ENCODE measurements at regions not wholly inside any gene's neighbourhood (a gene's known extent, or its start where the extent isn't known, plus 50 kb on each side); places are given as distances from the start of the nearest gene placed in this dataset.

DNA sequence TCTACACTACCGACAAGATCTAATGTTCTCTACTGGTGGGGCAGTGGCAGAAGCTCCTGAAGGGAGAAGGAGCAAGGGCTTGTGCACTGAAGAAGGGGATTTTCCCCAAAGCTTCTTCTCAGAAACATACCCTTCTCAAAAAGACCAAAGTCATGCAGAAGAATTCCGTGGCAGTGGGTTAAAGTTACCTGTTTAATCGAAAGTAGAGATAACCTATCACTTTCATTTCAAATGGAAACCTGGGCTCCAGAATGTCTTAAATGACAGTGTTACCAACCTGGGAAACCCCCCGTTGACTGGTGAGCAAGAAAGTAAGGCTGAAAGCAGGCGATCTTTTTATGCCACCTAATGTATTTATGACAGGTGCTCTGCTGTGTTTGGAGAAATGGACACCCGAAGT, 92.5 kb upstream of the TEX13D start:
- TF ChIP-seq EGR2 (tag by site-specific recombination; IDR thresholded peaks at IDR 0.05; ENCODE audit: low read depth), result no peak
- TF ChIP-seq, protein P1, sequence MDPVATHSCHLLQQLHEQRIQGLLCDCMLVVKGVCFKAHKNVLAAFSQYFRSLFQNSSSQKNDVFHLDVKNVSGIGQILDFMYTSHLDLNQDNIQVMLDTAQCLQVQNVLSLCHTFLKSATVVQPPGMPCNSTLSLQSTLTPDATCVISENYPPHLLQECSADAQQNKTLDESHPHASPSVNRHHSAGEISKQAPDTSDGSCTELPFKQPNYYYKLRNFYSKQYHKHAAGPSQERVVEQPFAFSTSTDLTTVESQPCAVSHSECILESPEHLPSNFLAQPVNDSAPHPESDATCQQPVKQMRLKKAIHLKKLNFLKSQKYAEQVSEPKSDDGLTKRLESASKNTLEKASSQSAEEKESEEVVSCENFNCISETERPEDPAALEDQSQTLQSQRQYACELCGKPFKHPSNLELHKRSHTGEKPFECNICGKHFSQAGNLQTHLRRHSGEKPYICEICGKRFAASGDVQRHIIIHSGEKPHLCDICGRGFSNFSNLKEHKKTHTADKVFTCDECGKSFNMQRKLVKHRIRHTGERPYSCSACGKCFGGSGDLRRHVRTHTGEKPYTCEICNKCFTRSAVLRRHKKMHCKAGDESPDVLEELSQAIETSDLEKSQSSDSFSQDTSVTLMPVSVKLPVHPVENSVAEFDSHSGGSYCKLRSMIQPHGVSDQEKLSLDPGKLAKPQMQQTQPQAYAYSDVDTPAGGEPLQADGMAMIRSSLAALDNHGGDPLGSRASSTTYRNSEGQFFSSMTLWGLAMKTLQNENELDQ (tag by site-specific recombination; IDR thresholded peaks at IDR 0.05; ENCODE audit: low read depth), result no peak
- TF ChIP-seq BCL11A (tag by site-specific recombination; IDR thresholded peaks at IDR 0.05; ENCODE audit: low read depth), result no peak
- no peak for TF ChIP-seq CTCF (tag by site-specific recombination; IDR thresholded peaks at IDR 0.05)
- TF ChIP-seq, protein P2, sequence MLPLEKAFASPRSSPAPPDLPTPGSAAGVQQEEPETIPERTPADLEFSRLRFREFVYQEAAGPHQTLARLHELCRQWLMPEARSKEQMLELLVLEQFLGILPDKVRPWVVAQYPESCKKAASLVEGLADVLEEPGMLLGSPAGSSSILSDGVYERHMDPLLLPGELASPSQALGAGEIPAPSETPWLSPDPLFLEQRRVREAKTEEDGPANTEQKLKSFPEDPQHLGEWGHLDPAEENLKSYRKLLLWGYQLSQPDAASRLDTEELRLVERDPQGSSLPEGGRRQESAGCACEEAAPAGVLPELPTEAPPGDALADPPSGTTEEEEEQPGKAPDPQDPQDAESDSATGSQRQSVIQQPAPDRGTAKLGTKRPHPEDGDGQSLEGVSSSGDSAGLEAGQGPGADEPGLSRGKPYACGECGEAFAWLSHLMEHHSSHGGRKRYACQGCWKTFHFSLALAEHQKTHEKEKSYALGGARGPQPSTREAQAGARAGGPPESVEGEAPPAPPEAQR (tag by site-specific recombination; IDR thresholded peaks at IDR 0.05), result no peak
- TF ChIP-seq ZSCAN16 (tag by site-specific recombination; IDR thresholded peaks at IDR 0.05), result no peak
- no peak for TF ChIP-seq HOXA7 (CRISPR knock-in tag; IDR thresholded peaks at IDR 0.05; ENCODE audit: borderline replicate concordance)
- no peak for TF ChIP-seq ZNF621 (tag by site-specific recombination; IDR thresholded peaks at IDR 0.05)
- no peak for TF ChIP-seq SCRT2 (tag by site-specific recombination; IDR thresholded peaks at IDR 0.05)

Data from HEK293 (cell line).